Activated CD4-positive, alpha-beta T cell treated with anti-CD3 and anti-CD28 coated beads, Interleukin-2, Interleukin-4, amounts not matched to agents 100 ng/mL and 50 ng/mL, durations not matched to agents 16 hours and 8 hours (primary cell): ENCODE measurements at regions not wholly inside any gene's neighbourhood (a gene's known extent, or its start where the extent isn't known, plus 50 kb on each side); places are given as distances from the start of the nearest gene placed in this dataset.
"Not testable (repeated sequence)": the region's sequence is repeated elsewhere in the genome, so short reads cannot be mapped to it uniquely, and the experiment has no call there.

Source experiments
- DNase-seq: peaks from one replicate; pipeline ENCODE4 v3.0.0-alpha.2; 2020; ENCODE audit warnings: low spot score

DNA sequence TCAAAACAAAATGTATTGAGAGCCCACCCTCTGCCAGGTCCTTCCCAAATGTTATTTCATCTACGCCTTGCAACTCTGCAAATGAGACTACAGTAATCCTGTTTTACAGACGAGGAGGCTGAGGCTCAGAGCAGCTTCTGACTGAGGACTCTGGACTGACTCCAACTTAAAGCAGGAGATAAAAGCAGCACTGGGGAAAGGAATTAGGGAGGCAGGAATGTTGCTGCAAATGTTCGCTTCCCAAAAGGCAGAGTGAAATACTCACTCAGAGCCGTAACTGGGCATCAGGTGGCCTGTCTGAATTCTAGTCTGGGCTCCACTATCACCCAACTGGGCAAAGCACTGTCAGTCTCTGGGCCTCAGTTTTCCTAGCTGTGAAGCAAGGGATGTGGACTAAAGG lies 94.7 kb upstream of the SRD5A3 start:
- no peak for DNase-seq

- DNase-seq: no peak
Observed at GRCh38 chr4:55251896-55252295, 94.1 kb upstream of the SRD5A3 start.

- DNase-seq: no peak
Observed at GRCh38 chr4:55253948-55254593, 92.0 kb upstream of the SRD5A3 start.

DNA sequence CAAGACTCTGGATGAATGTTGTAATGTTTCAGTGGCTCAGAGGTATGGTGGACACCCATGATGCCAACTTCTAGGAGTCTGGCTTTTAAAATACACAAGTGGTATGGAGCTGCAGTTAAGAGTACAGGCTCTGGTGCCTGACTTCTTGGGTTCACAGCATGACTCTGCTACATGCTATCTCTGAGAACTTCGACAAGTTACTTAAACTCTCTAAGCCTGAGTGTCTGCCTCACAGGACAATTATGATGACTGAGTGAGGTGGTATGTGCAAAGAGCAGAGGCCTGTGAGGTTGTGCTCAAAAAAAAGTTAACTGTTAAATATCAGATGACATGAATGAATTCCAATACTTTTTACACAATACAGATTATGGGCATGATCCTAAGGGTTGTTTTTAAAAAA lies 90.9 kb upstream of the SRD5A3 start:
- DNase-seq: no peak

DNA sequence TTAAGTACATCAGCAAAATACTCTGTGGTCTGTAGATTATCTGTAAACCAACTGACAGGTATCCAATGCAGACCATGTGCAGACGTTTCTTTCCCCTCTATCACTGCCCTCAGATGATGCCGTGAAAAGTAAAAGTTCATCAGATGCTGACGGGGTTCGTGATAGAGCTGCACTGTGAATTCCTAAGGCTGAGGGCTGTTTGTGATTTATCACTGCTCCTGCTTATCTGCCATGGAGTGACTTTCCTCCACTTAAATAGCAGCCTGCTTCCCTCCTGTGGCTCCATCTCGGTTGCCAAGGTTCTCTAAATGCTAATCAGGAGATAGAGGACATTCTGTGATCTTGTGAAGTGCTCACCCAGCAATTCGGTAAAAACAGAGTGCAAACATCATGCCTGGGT lies 89.3 kb upstream of the SRD5A3 start:
- DNase-seq: no peak

GRCh38 chr4:55258152-55258865 lies 87.7 kb upstream of the SRD5A3 start:
- DNase-seq: no peak

GRCh38 chr4:55259294-55259693 lies 86.7 kb upstream of the SRD5A3 start:
- no peak for DNase-seq

GRCh38 chr4:55269470-55269869 lies 76.6 kb upstream of the SRD5A3 start:
- DNase-seq: no peak

GRCh38 chr4:55269995-55270394 lies 76.0 kb upstream of the SRD5A3 start:
- no peak for DNase-seq

- no peak for DNase-seq
Observed at GRCh38 chr4:55270481-55270880, 75.6 kb upstream of the SRD5A3 start.

GRCh38 chr4:55272102-55272501 lies 73.9 kb upstream of the SRD5A3 start:
- DNase-seq: no peak

- DNase-seq: no peak
Observed at GRCh38 chr4:55272589-55272988, 73.5 kb upstream of the SRD5A3 start.

DNA sequence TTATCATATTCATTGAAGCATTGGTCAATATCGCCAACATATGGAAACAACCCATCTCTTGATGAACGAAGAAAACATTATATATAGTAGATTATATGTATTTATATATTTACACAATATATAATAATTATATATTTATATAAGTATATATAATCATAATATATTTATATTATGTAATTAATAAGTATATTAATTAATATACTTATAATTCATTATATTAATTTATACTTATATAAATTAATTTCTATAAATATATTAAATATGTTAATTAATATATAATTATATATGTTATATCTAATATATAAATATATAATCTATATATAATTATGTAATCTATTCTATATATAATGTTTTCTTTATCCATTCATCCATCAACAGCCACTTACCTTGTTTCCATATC lies 69.0 kb upstream of the SRD5A3 start:
- no peak for DNase-seq

DNA sequence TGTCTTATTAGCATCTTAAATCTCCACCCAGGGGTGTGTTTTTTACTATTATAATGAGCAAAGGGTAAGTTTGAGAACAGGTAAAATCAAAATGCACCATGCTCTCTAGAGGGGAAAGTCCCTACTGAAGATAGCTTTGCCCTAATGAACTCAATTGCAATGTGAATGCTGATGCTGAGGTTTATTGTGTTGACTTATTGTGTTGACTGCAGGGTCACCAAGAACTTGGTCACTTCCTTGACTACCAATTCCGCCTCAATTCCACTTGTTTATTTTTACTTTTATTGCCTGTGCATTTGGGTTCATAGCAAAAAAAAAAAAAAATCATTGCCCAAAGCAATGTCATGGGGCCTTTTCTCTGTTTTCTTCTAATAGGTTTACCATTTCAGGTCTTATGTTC lies 67.7 kb upstream of the SRD5A3 start:
- DNase-seq: no peak

- not testable (repeated sequence) for DNase-seq
Observed at GRCh38 chr4:55280474-55280873, 65.6 kb upstream of the SRD5A3 start.

- DNase-seq: not testable (repeated sequence)
Observed at GRCh38 chr4:55281118-55281683, 64.8 kb upstream of the SRD5A3 start.

DNA sequence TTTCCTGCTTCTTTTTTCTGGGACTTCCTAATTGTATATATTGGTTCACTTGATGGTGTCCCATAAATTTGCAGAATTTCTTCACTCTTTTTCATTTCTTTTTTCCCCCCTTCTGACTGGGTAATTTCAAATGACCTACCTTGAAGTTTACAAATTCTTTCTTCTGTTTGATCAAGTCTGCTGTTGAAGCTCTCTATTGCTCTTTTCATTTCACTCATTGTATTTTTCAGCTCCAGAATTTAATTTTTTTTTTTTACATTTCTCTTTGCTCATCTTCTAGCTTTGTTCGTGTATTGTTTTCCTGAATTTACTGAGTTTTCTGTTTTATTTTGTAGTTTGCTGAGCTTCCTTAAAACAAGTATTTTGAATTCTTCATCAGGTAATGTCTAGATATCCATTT lies 61.7 kb upstream of the SRD5A3 start:
- no peak for DNase-seq

DNA sequence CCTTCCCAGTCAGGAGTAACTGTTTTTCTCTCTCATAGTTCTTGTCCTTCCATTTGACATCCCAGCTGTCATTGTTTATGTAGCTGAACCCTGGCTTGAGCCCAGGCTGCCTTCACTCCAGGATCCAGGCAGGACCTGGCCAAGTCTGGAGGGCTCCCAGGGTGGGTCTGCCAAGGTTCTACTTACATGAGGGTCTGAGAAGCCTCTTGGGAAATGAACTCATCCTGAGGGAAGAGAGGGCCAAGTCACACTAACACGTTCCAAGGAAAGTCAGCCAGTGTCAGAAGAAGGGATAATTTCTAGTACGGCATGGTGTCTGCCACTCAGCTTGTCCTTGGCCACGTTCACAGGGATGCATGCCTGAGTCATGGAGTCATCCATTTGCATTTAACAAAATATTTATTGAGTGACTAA lies 54.8 kb upstream of the SRD5A3 start:
- DNase-seq: no peak

GRCh38 chr4:55296096-55296495 lies 49.9 kb upstream of the SRD5A3 start:
- no peak for DNase-seq
